ENCODE measurements at regions not wholly inside any gene's neighbourhood (a gene's known extent, or its start where the extent isn't known, plus 50 kb on each side); places are given as distances from the start of the nearest gene placed in this dataset.

DNA sequence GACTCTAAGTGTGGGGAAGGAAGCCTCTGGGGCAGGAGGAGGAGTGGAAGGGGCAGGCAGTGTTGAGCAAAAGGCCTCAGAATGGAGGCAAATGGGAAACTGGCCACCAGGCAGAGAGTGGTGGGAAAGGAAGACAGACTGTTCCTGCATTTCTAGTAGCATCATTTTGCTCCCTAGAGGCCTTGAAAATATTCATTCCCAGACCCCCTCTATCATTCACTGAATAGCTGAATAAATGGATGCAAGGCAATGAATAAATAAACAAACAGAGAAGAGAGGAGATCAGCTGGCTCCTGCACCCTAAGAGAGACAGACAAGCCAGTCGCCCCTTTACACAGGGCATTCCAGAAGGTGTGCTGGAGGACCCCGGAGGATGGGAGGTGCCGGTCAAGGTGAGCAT, 511.9 kb downstream of the BCOR start:
- 83% methylated on average over 3 of the region's 3 CpGs; no CpG with 5 or more reads in 1 of the 2 donors for WGBS, 2 donors
- Histone ChIP-seq H3K4me1 (no peaks in the 10 kb centered on the region), H3K4me3 (no peak overlapping the region), H3K9me3 (no peaks in the 10 kb centered on the region), H3K27ac (no peak overlapping the region), H3K27me3 (no peaks in the 10 kb centered on the region), H3K36me3 (no peaks in the 10 kb centered on the region)
- no peak for DNase-seq
- intact Hi-C loops (cut with DNase I) = no loop called here
- no peak for TF ChIP-seq POLR2A (IDR thresholded peaks at IDR 0.05)
- TF ChIP-seq, protein P1, sequence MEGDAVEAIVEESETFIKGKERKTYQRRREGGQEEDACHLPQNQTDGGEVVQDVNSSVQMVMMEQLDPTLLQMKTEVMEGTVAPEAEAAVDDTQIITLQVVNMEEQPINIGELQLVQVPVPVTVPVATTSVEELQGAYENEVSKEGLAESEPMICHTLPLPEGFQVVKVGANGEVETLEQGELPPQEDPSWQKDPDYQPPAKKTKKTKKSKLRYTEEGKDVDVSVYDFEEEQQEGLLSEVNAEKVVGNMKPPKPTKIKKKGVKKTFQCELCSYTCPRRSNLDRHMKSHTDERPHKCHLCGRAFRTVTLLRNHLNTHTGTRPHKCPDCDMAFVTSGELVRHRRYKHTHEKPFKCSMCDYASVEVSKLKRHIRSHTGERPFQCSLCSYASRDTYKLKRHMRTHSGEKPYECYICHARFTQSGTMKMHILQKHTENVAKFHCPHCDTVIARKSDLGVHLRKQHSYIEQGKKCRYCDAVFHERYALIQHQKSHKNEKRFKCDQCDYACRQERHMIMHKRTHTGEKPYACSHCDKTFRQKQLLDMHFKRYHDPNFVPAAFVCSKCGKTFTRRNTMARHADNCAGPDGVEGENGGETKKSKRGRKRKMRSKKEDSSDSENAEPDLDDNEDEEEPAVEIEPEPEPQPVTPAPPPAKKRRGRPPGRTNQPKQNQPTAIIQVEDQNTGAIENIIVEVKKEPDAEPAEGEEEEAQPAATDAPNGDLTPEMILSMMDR (IDR thresholded peaks at IDR 0.05) = no peak

DNA sequence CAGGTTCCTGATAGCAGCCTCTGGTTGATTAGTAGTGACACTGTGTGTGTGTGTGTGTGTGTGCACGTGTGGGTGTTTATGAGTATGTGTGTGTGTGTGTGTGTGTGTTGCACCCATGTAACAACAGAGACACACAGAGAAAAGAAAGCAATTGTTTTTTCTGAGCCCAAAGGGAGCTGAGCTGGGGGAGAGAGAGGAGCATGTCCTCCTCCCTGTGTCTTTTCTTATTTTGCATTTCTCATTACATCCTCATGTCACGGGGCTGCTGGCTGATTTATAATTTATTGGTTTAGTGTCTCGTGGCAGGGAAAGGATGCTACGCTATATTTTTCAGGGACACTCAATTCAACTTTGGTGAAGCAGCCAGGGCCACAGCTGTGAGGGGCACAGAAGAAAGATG, 511.4 kb downstream of the BCOR start:
- intact Hi-C loops (cut with DNase I) = no loop called here
- no peak overlapping the region for H3K27ac ChIP-seq
- TF ChIP-seq, protein P1 (IDR thresholded peaks at IDR 0.05) = no peak
- TF ChIP-seq POLR2A (IDR thresholded peaks at IDR 0.05) = no peak
- no peaks in the 10 kb centered on the region for H3K9me3 ChIP-seq
- H3K27me3 ChIP-seq = no peaks in the 10 kb centered on the region
- 60 to 71% methylated on average over 4 of the region's 4 CpGs for WGBS, 2 donors
- no peak for DNase-seq
- no peaks in the 10 kb centered on the region for H3K36me3 ChIP-seq
- H3K4me1 ChIP-seq = no peaks in the 10 kb centered on the region
- H3K4me3 ChIP-seq = no peak overlapping the region

DNA sequence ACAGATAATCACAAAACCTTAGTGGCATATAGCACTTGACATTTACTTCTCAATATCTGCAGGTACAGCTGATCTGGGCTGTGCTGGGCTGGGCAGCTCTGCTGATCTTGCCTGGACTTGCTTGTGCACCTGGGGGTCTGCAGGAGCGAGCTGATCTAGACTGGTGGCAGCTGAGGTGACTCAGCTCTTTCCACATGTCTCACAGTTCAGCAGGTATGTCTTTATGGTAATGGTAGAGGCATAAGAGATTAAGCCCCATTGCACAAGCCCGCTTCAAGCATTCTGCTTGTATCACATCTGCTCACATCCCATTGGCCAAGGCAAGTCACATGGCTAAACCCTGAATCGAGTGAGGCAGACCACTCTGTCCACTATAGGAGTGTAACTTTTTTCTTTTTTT, 506.7 kb downstream of the BCOR start:
- no peaks in the 10 kb centered on the region for H3K9me3 ChIP-seq
- H3K36me3 ChIP-seq = no peaks in the 10 kb centered on the region
- H3K4me3 ChIP-seq = no peak overlapping the region
- no peaks in the 10 kb centered on the region for H3K4me1 ChIP-seq
- DNase-seq = no peak
- TF ChIP-seq, protein P1 (IDR thresholded peaks at IDR 0.05) = no peak
- no peak for TF ChIP-seq POLR2A (IDR thresholded peaks at IDR 0.05)
- H3K27ac ChIP-seq = no peak overlapping the region
- intact Hi-C loops (cut with DNase I) = no loop called here
- H3K27me3 ChIP-seq = no peaks in the 10 kb centered on the region
- 56 to 69% methylated on average over 2 to 3 of the region's 3 CpGs for WGBS, 2 donors

DNA sequence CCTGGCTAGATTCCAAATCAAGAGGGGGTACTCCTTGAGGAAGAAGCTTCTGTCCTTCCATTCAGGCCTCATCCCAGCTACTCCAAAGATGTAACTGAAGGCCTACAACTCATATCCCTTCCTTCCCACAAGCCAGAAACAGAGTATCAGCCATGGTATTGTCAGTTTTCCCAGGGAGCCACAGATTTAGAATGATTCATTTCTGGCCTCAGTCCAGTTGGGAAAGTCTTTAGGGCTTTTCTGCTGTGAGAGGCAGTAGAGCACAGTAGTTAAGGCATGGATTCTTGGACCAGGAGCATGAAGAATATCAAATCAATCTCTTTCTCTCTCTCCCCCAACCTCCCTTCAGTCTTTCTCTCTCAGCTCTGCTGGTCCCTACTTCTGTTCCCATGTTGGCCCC, 505.0 kb downstream of the BCOR start:
- Histone ChIP-seq H3K4me3 (no peak overlapping the region), H3K27me3 (no peaks in the 10 kb centered on the region), H3K4me1 (no peaks in the 10 kb centered on the region), H3K9me3 (no peaks in the 10 kb centered on the region), H3K27ac (no peak overlapping the region), H3K36me3 (no peaks in the 10 kb centered on the region)
- no peak for DNase-seq
- intact Hi-C loops (cut with DNase I) = no loop called here
- TF ChIP-seq, protein P1 (IDR thresholded peaks at IDR 0.05) = no peak
- no peak for TF ChIP-seq POLR2A (IDR thresholded peaks at IDR 0.05)

DNA sequence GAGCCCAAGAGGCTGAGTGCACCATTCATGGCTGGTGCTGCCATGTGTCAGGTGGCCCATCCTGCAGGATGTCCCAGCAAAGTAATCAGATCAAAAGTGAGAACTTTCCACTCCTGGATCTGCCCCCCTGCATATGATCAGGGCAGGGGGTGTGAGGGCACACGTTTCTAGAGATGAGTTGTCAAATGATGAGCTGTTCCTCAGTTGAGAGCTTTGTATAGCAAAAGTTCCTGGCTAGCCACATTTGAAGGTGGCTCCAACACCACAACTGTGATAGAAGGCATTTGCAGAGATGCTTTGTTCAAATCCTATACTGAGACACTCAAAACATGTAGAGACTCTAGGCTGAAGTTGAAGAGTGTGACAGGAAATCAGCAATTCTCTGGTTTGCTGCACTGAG, 501.8 kb downstream of the BCOR start:
- Histone ChIP-seq H3K27ac (no peak overlapping the region), H3K4me3 (no peak overlapping the region), H3K4me1 (no peaks in the 10 kb centered on the region), H3K27me3 (no peaks in the 10 kb centered on the region), H3K9me3 (no peaks in the 10 kb centered on the region), H3K36me3 (no peaks in the 10 kb centered on the region)
- TF ChIP-seq, protein P1 (IDR thresholded peaks at IDR 0.05) = no peak
- TF ChIP-seq POLR2A (IDR thresholded peaks at IDR 0.05) = no peak
- 60% methylated on average over 1 of the region's 1 CpG; no CpG with 5 or more reads in 1 of the 2 donors for WGBS, 2 donors
- intact Hi-C loops (cut with DNase I) = no loop called here
- no peak for DNase-seq
